Lung (tissue), 11 donors: ENCODE measurements at regions not wholly inside any gene's neighbourhood (a gene's known extent, or its start where the extent isn't known, plus 50 kb on each side); places are given as distances from the start of the nearest gene placed in this dataset.

Source experiments
- ATAC-seq: fragments of 200-7000 bp; cut with Tn5 transposase; one replicate; pipeline ENCODE4 v1.9.1; 2020; ENCODE audit warnings: moderate number of reproducible peaks; ENCODE audit not compliant: insufficient read depth, low FRiP score
- DNase-seq, 3 donors: peaks; one replicate each; pipeline ENCODE4 v3.0.0-alpha.2; 2013 to 2017
- H3K27ac ChIP-seq, 2 donors: one replicate each; pipeline ENCODE4 v1.5.1; 2013; ENCODE audit warnings: mild to moderate bottlenecking in 2 of 2, moderate library complexity in 2 of 2, control low read depth in 1 of 2, inconsistent platforms in 1 of 2, low read depth in 1 of 2, low read length in 1 of 2
- H3K27me3 ChIP-seq, 3 donors: one replicate each; pipeline ENCODE4 v1.5.1; 2013; ENCODE audit warnings: low read length in 2 of 3; ENCODE audit not compliant: control insufficient read depth in 3 of 3, insufficient read depth in 3 of 3
- H3K36me3 ChIP-seq, 4 donors: one replicate each; pipeline ENCODE4 v1.5.1; 2013; ENCODE audit warnings: low read length in 4 of 4, mild to moderate bottlenecking in 1 of 4, moderate library complexity in 1 of 4; ENCODE audit not compliant: control insufficient read depth in 4 of 4, insufficient read depth in 4 of 4
- H3K4me1 ChIP-seq, 5 donors: one replicate each; pipeline ENCODE4 v1.5.1; 2013; ENCODE audit warnings: low read length in 5 of 5, mild to moderate bottlenecking in 2 of 5, moderate library complexity in 1 of 5; ENCODE audit not compliant: control insufficient read depth in 5 of 5, insufficient read depth in 5 of 5
- H3K4me3 ChIP-seq: one replicate; pipeline ENCODE4 v1.5.1; 2013; ENCODE audit warnings: mild to moderate bottlenecking, control low read depth, moderate library complexity
- H3K9ac ChIP-seq, 2 donors: one replicate each; pipeline ENCODE4 v1.5.1; 2013; ENCODE audit warnings: low read length in 2 of 2, control low read depth in 1 of 2; ENCODE audit not compliant: insufficient read depth in 1 of 2
- H3K9me3 ChIP-seq, 4 donors: one replicate each; pipeline ENCODE4 v1.5.1; 2013; ENCODE audit warnings: low read length in 3 of 4, mild to moderate bottlenecking in 1 of 4, moderate library complexity in 1 of 4; ENCODE audit not compliant: control insufficient read depth in 4 of 4, insufficient read depth in 3 of 4
- WGBS, 2 donors: extraction: QIAGEN DNeasy Blood & Tissue Kit; methylation state at CpG; one replicate each; pipeline ENCODE4 v1.1.7; 2013; 5-methylcytosine and 5-hydroxymethylcytosine counted together
- TF ChIP-seq, protein P1 (sequence below): IDR thresholded peaks from 2 replicates; pipeline ENCODE4 v1.5.1; 2012; ENCODE audit warnings: mild to moderate bottlenecking; ENCODE audit errors: control extremely low read depth, extremely low read depth
- donor health status: control.
- donor health status: control.
- donor health status: Bipolar disorder and iron deficiency.
- donor health status: healthy.
- donor health status: DM: yes; HTN: yes; CAD: no.

DNA sequence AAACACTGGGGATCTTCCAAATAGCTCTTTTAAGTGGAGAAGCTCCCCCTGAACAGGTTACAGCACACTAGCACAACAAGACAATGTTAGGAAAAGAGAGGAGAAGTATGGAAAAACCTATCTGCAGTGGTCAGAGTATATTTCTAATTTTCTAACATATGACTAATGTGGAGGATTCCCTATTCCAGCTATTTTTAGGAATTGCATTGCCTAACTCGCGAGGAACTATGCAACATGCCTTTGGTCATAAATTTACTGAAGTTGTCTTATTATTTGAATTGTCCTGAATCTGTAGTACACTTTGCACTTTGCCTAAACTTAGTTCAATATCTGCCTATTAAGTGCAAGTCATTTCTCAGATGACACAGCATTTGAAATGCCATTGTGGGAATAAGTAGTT lies 381.4 kb downstream of the CCDC85A start:
- Histone ChIP-seq H3K4me3 (no peak overlapping the region), H3K9ac (no peak overlapping the region), H3K36me3 (no peaks in the 10 kb centered on the region), H3K4me1 (no peaks in the 10 kb centered on the region), H3K27ac (no peak overlapping the region), H3K27me3 (no peaks in the 10 kb centered on the region), H3K9me3 (no peaks in the 10 kb centered on the region)
- DNase-seq (no peak), ATAC-seq (no peak)
- TF ChIP-seq, protein P1, sequence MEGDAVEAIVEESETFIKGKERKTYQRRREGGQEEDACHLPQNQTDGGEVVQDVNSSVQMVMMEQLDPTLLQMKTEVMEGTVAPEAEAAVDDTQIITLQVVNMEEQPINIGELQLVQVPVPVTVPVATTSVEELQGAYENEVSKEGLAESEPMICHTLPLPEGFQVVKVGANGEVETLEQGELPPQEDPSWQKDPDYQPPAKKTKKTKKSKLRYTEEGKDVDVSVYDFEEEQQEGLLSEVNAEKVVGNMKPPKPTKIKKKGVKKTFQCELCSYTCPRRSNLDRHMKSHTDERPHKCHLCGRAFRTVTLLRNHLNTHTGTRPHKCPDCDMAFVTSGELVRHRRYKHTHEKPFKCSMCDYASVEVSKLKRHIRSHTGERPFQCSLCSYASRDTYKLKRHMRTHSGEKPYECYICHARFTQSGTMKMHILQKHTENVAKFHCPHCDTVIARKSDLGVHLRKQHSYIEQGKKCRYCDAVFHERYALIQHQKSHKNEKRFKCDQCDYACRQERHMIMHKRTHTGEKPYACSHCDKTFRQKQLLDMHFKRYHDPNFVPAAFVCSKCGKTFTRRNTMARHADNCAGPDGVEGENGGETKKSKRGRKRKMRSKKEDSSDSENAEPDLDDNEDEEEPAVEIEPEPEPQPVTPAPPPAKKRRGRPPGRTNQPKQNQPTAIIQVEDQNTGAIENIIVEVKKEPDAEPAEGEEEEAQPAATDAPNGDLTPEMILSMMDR: no peak
- WGBS, 2 donors: 79 to 94% methylated on average over 2 of the region's 2 CpGs

DNA sequence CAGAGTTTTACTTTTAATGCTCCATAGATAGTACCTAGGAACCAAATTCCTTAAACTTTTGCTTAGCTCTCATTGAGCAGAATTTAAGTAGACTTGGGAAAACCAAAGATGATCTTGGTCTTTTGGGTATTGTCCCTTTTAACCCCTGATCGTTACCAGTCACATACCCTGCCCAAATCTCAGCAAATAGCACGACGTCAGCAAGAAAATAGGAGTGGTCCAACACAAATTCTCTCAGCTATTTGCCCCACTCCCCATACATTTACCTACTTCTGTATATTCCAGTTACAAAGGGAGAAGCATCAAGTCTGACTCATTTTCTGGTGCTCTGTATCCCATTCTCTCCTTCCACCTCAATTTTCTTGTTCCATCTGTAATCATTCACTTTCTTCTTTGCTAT lies 387.3 kb downstream of the CCDC85A start:
- TF ChIP-seq, protein P1: no peak
- DNase-seq (no peak), ATAC-seq (no peak)
- no peaks in the 10 kb centered on the region for H3K36me3 ChIP-seq
- no peak overlapping the region for H3K27ac ChIP-seq
- no peak overlapping the region for H3K9ac ChIP-seq
- no peaks in the 10 kb centered on the region for H3K27me3 ChIP-seq
- 85 to 86% methylated on average over 3 of the region's 3 CpGs for WGBS, 2 donors
- no peaks in the 10 kb centered on the region for H3K4me1 ChIP-seq
- H3K9me3 ChIP-seq: peaks cover 0 to 2% (median 0%) of the 10 kb centered on the region in 4 donors
- H3K4me3 ChIP-seq: no peak overlapping the region

DNA sequence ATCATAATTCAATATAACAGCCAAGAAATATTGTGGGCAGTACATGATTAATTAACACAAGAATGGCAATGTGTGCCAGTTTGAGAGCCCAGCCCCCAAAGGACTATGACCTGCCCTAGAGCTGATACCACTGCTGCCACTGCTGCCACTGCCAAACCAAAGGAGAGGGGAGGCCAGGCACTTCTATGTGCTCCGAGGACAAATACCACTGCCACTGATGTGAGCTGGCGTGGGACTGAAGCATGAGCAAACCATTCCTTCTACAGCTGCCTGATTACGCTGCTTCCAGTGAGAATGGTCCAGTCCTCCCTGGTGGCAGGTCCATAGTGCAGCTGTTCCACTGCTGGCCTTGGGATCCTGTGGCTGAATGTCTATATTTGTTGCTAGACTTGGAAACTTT lies 392.2 kb downstream of the CCDC85A start:
- H3K9ac ChIP-seq: no peak overlapping the region
- H3K27me3 ChIP-seq: no peaks in the 10 kb centered on the region
- no peaks in the 10 kb centered on the region for H3K36me3 ChIP-seq
- H3K4me1 ChIP-seq: no peaks in the 10 kb centered on the region
- ATAC-seq (no peak), DNase-seq (no peak)
- TF ChIP-seq, protein P1: no peak
- peaks cover 0 to 4% (median 0%) of the 10 kb centered on the region in 4 donors for H3K9me3 ChIP-seq
- H3K4me3 ChIP-seq: no peak overlapping the region
- WGBS, 2 donors: 64 to 92% methylated on average over 3 of the region's 3 CpGs
- H3K27ac ChIP-seq: no peak overlapping the region

DNA sequence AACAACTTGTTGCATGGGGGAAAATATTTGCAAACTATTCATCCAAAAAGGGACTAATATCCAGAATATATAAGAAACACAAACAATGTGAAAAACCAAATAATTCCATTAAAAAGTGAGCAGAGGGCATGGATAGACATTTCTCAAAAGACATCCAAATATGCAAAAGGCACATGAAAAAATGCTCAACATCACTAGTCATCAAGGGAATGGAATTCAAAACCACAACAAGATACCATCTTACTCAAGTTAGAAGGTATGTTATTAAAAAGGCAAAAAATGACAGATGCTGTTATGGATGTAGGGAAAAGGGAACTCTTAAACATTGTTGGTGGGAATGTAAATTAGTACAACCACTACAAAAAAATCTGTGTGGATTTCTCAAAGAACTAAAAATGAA lies 396.5 kb downstream of the CCDC85A start:
- no peak for ATAC-seq
- Histone ChIP-seq H3K36me3 (no peaks in the 10 kb centered on the region), H3K27me3 (no peaks in the 10 kb centered on the region), H3K9me3 (peaks cover 0 to 4% (median 0%) of the 10 kb centered on the region in 4 donors), H3K4me3 (no peak overlapping the region), H3K9ac (no peak overlapping the region), H3K27ac (no peak overlapping the region), H3K4me1 (no peaks in the 10 kb centered on the region)
- DNase-seq: no peak
- TF ChIP-seq, protein P1: no peak
